ENCODE measurements at regions not wholly inside any gene's neighbourhood (a gene's known extent, or its start where the extent isn't known, plus 50 kb on each side); places are given as distances from the start of the nearest gene placed in this dataset.

DNA sequence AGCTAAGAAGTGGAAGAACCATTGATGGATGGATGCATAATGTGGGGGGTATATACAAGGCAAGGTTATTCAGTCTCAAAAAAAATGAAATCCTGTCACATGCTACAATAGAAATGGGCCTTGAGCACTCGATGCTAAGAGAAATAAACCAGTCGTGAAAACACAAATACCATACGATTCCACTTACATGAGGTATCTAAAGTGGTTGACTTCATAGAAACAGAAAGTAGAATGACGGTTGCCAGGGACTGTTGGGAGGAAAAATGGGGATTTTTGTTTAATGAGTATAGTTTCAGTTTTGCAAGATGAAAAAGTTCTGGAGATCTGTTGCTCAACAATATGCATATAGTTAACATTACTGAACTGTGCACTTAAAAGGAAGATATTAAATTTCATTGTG is 223.6 kb upstream of the NLGN4Y start:
- H3K27me3 ChIP-seq, result no peaks in the 10 kb centered on the region
- 73% methylated on average over 4 of the region's 4 CpGs; no CpG with 5 or more reads in 1 of the 2 donors for WGBS, 2 donors
- no peak for TF ChIP-seq CTCF (IDR thresholded peaks at IDR 0.05)
- H3K27ac ChIP-seq, result no peak overlapping the region
- DNase-seq (no peak), ATAC-seq (no peak), FAIRE-seq (no peak)
- no peak overlapping the region for H3K4me3 ChIP-seq
- H3K9me3 ChIP-seq, result no peaks in the 10 kb centered on the region
- H3K4me1 ChIP-seq, result no peaks in the 10 kb centered on the region
- H3K36me3 ChIP-seq, result no peaks in the 10 kb centered on the region
- intact Hi-C loops (cut with DNase I), result no loop called here

DNA sequence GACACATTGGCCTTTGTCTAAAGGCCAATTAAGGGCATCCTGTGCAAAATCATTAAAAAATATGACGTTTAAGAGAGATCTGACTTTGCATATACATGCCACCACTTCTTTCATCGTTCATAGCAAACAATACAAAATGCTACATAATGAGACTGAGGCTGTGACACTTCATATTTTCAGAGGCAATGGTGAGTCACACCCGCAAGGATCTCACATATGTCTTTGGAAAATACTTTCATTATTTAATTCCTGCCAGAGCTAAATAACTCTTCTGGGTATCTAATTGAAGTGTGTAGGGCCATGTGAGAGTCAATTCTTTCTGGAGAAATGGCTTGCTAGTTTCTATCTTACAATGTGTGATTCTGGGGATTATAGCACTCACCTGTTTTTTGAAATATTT is 222.8 kb upstream of the NLGN4Y start:
- H3K27ac ChIP-seq, result no peak overlapping the region
- H3K4me3 ChIP-seq, result no peak overlapping the region
- TF ChIP-seq CTCF (IDR thresholded peaks at IDR 0.05), result no peak
- intact Hi-C loops (cut with DNase I), result no loop called here
- H3K9me3 ChIP-seq, result no peaks in the 10 kb centered on the region
- H3K36me3 ChIP-seq, result no peaks in the 10 kb centered on the region
- H3K4me1 ChIP-seq, result no peaks in the 10 kb centered on the region
- ATAC-seq, result no peak
- FAIRE-seq, result no peak
- WGBS, 2 donors, result 62% methylated on average over 3 of the region's 3 CpGs; no CpG with 5 or more reads in 1 of the 2 donors
- DNase-seq, result no peak
- H3K27me3 ChIP-seq, result no peaks in the 10 kb centered on the region

GRCh38 chrY:14328677-14329345 is 195.5 kb upstream of the NLGN4Y start:
- no peaks in the 10 kb centered on the region for H3K27me3 ChIP-seq
- no peak for ATAC-seq
- intact Hi-C loops (cut with DNase I), result no loop called here
- no peak overlapping the region for H3K4me3 ChIP-seq
- no peak for TF ChIP-seq CTCF (IDR thresholded peaks at IDR 0.05)
- DNase-seq, result no peak
- no peak for FAIRE-seq
- H3K9me3 ChIP-seq, result no peaks in the 10 kb centered on the region
- H3K36me3 ChIP-seq, result no peaks in the 10 kb centered on the region
- H3K27ac ChIP-seq, result no peak overlapping the region
- H3K4me1 ChIP-seq, result no peaks in the 10 kb centered on the region

DNA sequence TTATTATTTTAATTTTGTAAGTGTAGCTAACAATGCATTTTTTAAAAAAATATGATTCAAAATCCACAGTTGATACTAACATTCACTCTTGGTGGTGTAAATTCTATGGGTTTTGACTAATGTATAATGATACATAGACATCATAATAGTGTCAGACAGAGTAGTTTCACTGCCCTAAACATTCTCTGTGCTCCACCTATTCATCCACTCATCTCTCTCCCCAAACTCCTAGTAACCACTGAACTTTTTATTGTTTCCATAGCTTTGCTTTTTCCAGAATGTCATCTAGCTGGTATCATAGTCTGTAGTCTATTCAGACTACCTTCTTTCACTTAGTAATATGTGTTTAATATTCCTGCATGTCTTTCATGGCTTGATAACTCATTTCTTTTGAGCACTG is 194.0 kb upstream of the NLGN4Y start:
- Histone ChIP-seq H3K36me3 (no peaks in the 10 kb centered on the region), H3K27ac (no peak overlapping the region), H3K9me3 (no peaks in the 10 kb centered on the region), H3K4me1 (no peaks in the 10 kb centered on the region), H3K27me3 (no peaks in the 10 kb centered on the region), H3K4me3 (no peak overlapping the region)
- TF ChIP-seq CTCF (IDR thresholded peaks at IDR 0.05), result no peak
- DNase-seq, result no peak
- intact Hi-C loops (cut with DNase I), result no loop called here
- FAIRE-seq, result no peak
- ATAC-seq, result no peak

DNA sequence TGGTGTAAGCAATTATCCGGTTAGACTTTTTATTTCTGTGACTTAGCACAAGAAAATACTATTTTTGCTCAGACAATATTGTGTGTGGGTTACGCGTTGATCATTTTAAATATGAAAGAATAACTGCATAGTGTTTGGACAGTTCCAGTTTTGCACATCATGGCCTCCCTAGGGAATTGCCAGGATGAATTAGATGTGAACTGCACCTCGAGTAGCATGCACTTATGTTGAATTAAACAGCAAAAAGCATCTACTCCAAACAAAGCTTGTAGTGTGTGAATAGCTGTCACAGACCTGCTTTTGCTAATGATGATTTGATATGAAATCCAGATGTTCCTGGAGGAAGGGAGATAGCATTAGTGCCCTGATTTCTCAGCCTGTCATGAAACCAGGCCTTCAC is 184.8 kb upstream of the NLGN4Y start:
- DNase-seq (no peak), ATAC-seq (no peak), FAIRE-seq (no peak)
- intact Hi-C loops (cut with DNase I), result no loop called here
- H3K4me1 ChIP-seq, result no peaks in the 10 kb centered on the region
- no peaks in the 10 kb centered on the region for H3K36me3 ChIP-seq
- 81% methylated on average over 4 of the region's 4 CpGs; no CpG with 5 or more reads in 1 of the 2 donors for WGBS, 2 donors
- H3K27me3 ChIP-seq, result no peaks in the 10 kb centered on the region
- TF ChIP-seq CTCF (IDR thresholded peaks at IDR 0.05), result no peak
- H3K4me3 ChIP-seq, result no peak overlapping the region
- H3K27ac ChIP-seq, result no peak overlapping the region
- H3K9me3 ChIP-seq, result no peaks in the 10 kb centered on the region

Measured in pancreas (tissue), 10 donors.